OCI-LY1 (cell line): ENCODE measurements at regions not wholly inside any gene's neighbourhood (a gene's known extent, or its start where the extent isn't known, plus 50 kb on each side); places are given as distances from the start of the nearest gene placed in this dataset.

Experiments
- EZH2 ChIP-seq: fragments of 200-600 bp; sonication (generic), shearing (Covaris generic); IDR thresholded peaks from 2 replicates; pipeline ENCODE4 v1.8.0; 2017; ENCODE audit warnings: borderline replicate concordance, mixed run types, mild to moderate bottlenecking, antibody characterized with exemption, low read length, moderate library complexity, mixed read lengths
- TF ChIP-seq, protein P1 (sequence below): fragments of 200-600 bp; sonication (generic), shearing (Covaris generic); IDR thresholded peaks from 2 replicates; pipeline ENCODE4 v1.5.1; 2017; ENCODE audit warnings: mild to moderate bottlenecking, antibody characterized with exemption, low read length, moderate library complexity, mixed read lengths

DNA sequence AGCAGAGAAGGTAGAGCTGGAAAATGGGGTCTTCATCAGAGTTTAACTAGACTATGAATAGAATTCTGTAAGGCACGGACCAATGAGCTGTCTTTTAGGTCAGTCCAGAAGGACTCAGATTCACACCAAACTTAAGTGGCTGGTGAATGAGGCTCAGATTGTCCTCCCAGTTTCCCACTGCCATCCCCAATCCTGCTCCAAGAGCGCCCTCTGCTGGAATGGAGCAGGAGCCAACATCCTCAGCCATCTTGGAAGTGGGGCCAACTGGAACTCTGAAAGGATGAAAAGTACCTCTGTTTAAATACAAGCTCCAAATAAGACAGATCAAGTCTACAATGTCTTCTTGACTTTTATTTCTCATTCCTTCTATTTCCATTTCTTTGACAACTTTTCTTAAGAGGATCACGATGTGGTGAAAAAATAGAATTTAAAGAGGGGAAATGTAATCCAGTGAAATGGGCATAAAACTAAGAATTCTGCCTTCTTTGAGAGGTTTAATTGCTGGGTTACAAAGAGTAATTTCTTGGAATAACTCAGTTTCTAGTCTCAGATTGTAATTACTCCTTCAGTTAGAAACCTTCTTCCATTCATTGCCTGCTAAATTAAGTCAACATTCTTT lies 217.1 kb upstream of the TPRG1 start:
- TF ChIP-seq EZH2 = no peak
- TF ChIP-seq, protein P1, sequence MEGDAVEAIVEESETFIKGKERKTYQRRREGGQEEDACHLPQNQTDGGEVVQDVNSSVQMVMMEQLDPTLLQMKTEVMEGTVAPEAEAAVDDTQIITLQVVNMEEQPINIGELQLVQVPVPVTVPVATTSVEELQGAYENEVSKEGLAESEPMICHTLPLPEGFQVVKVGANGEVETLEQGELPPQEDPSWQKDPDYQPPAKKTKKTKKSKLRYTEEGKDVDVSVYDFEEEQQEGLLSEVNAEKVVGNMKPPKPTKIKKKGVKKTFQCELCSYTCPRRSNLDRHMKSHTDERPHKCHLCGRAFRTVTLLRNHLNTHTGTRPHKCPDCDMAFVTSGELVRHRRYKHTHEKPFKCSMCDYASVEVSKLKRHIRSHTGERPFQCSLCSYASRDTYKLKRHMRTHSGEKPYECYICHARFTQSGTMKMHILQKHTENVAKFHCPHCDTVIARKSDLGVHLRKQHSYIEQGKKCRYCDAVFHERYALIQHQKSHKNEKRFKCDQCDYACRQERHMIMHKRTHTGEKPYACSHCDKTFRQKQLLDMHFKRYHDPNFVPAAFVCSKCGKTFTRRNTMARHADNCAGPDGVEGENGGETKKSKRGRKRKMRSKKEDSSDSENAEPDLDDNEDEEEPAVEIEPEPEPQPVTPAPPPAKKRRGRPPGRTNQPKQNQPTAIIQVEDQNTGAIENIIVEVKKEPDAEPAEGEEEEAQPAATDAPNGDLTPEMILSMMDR = peak; percentile 100
